B cell (primary cell): ENCODE measurements at regions not wholly inside any gene's neighbourhood (a gene's known extent, or its start where the extent isn't known, plus 50 kb on each side); places are given as distances from the start of the nearest gene placed in this dataset.

Experiments used
- ATAC-seq: fragments of 200-7000 bp; cut with Tn5 transposase; one replicate; pipeline ENCODE4 v1.10.0; 2021; ENCODE audit warnings: low read depth, mild to moderate bottlenecking, moderate number of reproducible peaks, moderate library complexity
- CTCF ChIA-PET: fragments of 350-600 bp; sonication (Branson Sonifier 250); formaldehyde crosslinking; loops from one replicate; lab custom pipeline; 2021; ENCODE audit warnings: antibody characterized with exemption, inconsistent platforms; lab: Charles Lee
- POLR2A ChIA-PET: fragments of 350-600 bp; sonication (Branson Sonifier 250); formaldehyde crosslinking; loops from one replicate; lab custom pipeline; 2021; ENCODE audit warnings: antibody characterized with exemption; lab: Charles Lee
- DNase-seq: peaks from one replicate; pipeline ENCODE4 v3.0.0; 2013
- H2AFZ ChIP-seq: 2 replicates; pipeline ENCODE4 v1.6.1; 2012; ENCODE audit warnings: mild to moderate bottlenecking, low read depth, low read length; ENCODE audit not compliant: insufficient read depth, poor library complexity, severe bottlenecking
- H3K27ac ChIP-seq, 2 donors: 1 replicate in 1 of 2; 2 replicates in 1 of 2; pipeline ENCODE4 v1.5.1; 2012 to 2013; ENCODE audit warnings: low read length in 2 of 2, mild to moderate bottlenecking in 2 of 2, moderate library complexity in 1 of 2
- H3K27me3 ChIP-seq, 4 experiments: fragments of 200-600 bp in 1 of 4; sonication (generic) in 1 of 4; replicated peaks in 1 of 4; 1 replicate in 2 of 4; 2 replicates in 2 of 4; pipeline versions ENCODE4 v1.6.1 to v1.7.0; 2013 to 2016; ENCODE audit warnings: low read length in 3 of 4, mild to moderate bottlenecking in 2 of 4, mixed read lengths in 1 of 4, moderate library complexity in 1 of 4; ENCODE audit not compliant: insufficient read depth in 4 of 4, control insufficient read depth in 3 of 4; ENCODE audit errors: control extremely low read depth in 1 of 4
- H3K36me3 ChIP-seq, 2 experiments: replicated peaks in 1 of 2; 1 replicate in 1 of 2; 2 replicates in 1 of 2; pipeline versions ENCODE4 v1.6.1 to v1.7.1; 2013; ENCODE audit warnings: low read length in 1 of 2; ENCODE audit not compliant: insufficient read depth in 2 of 2, control insufficient read depth in 1 of 2; ENCODE audit errors: control extremely low read depth in 1 of 2, extremely low read depth in 1 of 2
- H3K4me1 ChIP-seq, 2 donors: fragments of 200-600 bp in 1 of 2; sonication (generic) in 1 of 2; 1 replicate in 1 of 2; 2 replicates in 1 of 2; pipeline versions ENCODE4 v1.5.1 to v1.6.1; 2013 to 2017; ENCODE audit warnings: low read length in 2 of 2; ENCODE audit not compliant: control insufficient read depth in 2 of 2, insufficient read depth in 2 of 2
- H3K4me2 ChIP-seq: replicated peaks from 2 replicates; pipeline ENCODE3; 2012; ENCODE audit warnings: mild to moderate bottlenecking, low read depth, low read length; ENCODE audit not compliant: poor library complexity, severe bottlenecking
- H3K4me3 ChIP-seq, 5 experiments: fragments of 200-600 bp in 1 of 5; sonication (generic) in 1 of 5; 1 replicate in 3 of 5; 2 replicates in 2 of 5; pipeline versions ENCODE4 v1.5.1 to v1.7.0; 2011 to 2016; ENCODE audit warnings: low read length in 4 of 5, mild to moderate bottlenecking in 4 of 5, low read depth in 2 of 5, control low read depth in 1 of 5, moderate library complexity in 1 of 5; ENCODE audit not compliant: insufficient read depth in 1 of 5; ENCODE audit errors: control extremely low read depth in 1 of 5, extremely low read depth in 1 of 5
- H3K79me2 ChIP-seq: fragments of 200-600 bp; sonication (generic); one replicate; pipeline ENCODE4 v1.6.0; 2016; ENCODE audit warnings: low read length; ENCODE audit not compliant: control insufficient read depth, insufficient read depth
- H3K9ac ChIP-seq: fragments of 200-600 bp; sonication (generic); 2 replicates; pipeline ENCODE4 v1.6.1; 2017; ENCODE audit warnings: mild to moderate bottlenecking, low read length, moderate library complexity
- H3K9me3 ChIP-seq, 3 donors: one replicate each; pipeline versions ENCODE4 v1.6.1 to v1.7.1; 2013; ENCODE audit warnings: low read length in 2 of 3; ENCODE audit not compliant: control insufficient read depth in 2 of 3, insufficient read depth in 1 of 3; ENCODE audit errors: control extremely low read depth in 1 of 3
- H4K20me1 ChIP-seq: 2 replicates; pipeline ENCODE4 v1.6.0; 2012; ENCODE audit warnings: mild to moderate bottlenecking, low read length; ENCODE audit not compliant: insufficient read depth, control insufficient read depth, poor library complexity, severe bottlenecking
- H3K27ac Mint-ChIP-seq: one replicate; pipeline ENCODE4 v1.8.0; 2021; ENCODE audit warnings: mixed read lengths
- H3K27me3 Mint-ChIP-seq: one replicate; pipeline ENCODE4 v1.8.0; 2021; ENCODE audit warnings: mixed read lengths
- H3K4me1 Mint-ChIP-seq: one replicate; pipeline ENCODE4 v1.8.0; 2021; ENCODE audit warnings: mixed read lengths
- H3K4me3 Mint-ChIP-seq: one replicate; pipeline ENCODE4 v1.8.0; 2021; ENCODE audit warnings: mixed read lengths
- H3K9me3 Mint-ChIP-seq: one replicate; pipeline ENCODE4 v1.8.0; 2022; ENCODE audit warnings: mixed read lengths; ENCODE audit not compliant: insufficient read depth
- CTCF ChIP-seq: fragments of 200-600 bp; IDR thresholded peaks from one replicate; pipeline ENCODE4 v1.8.0; 2022; ENCODE audit warnings: antibody characterized with exemption, mild to moderate bottlenecking
- EZH2 ChIP-seq: IDR thresholded peaks from 2 replicates; pipeline ENCODE4 v1.6.1; 2012; ENCODE audit warnings: borderline replicate concordance, low read depth, mild to moderate bottlenecking, moderate library complexity, low read length; ENCODE audit not compliant: insufficient read depth, poor library complexity, severe bottlenecking
- WGBS: methylation state at CpG from one replicate; pipeline ENCODE4 v1.1.5; 2013; ENCODE audit warnings: missing lambda C conversion rate; ENCODE audit not compliant: insufficient coverage; 5-methylcytosine and 5-hydroxymethylcytosine counted together
- intact Hi-C: fragments of 100-400 bp; cut with micrococcal nuclease; formaldehyde crosslinking; loops from one replicate; pipeline ENCODE4 v1.10.0; 2022

- POLR2A ChIA-PET: no interaction called here
- Mint-ChIP-seq H3K4me1 (no peaks in the 10 kb centered on the region), H3K27me3 (peaks cover 3% of the 10 kb centered on the region), H3K4me3 (no peak overlapping the region), H3K9me3 (no peaks in the 10 kb centered on the region), H3K27ac (no peak overlapping the region)
- intact Hi-C loops: no loop called here
- no peak for DNase-seq
- no peaks in the 10 kb centered on the region for H3K4me1 ChIP-seq
- no peak overlapping the region for H2AFZ ChIP-seq
- no peak for TF ChIP-seq CTCF
- no peak for TF ChIP-seq EZH2
- H3K36me3 ChIP-seq: no peaks in the 10 kb centered on the region
- H3K4me2 ChIP-seq: no peak overlapping the region
- no peak overlapping the region for H3K9ac ChIP-seq
- H3K27me3 ChIP-seq: no peaks in the 10 kb centered on the region
- no peaks in the 10 kb centered on the region for H3K79me2 ChIP-seq
- no peaks in the 10 kb centered on the region for H3K9me3 ChIP-seq
- H3K4me3 ChIP-seq: no peak overlapping the region
- no CpG with 5 or more reads among the region's 4 CpGs for WGBS
- no peak for ATAC-seq
- H3K27ac ChIP-seq: no peak overlapping the region
- no peaks in the 10 kb centered on the region for H4K20me1 ChIP-seq
- CTCF ChIA-PET: no interaction called here
Observed at GRCh38 chrX:104318330-104319009, 63.7 kb upstream of the ESX1 start.

- WGBS: 100% methylated on average over 1 of the region's 3 CpGs
- H3K4me3 Mint-ChIP-seq: no peak overlapping the region
- intact Hi-C loops: no loop called here
- H3K4me1 Mint-ChIP-seq: no peaks in the 10 kb centered on the region
- ATAC-seq (no peak), DNase-seq (no peak)
- Histone ChIP-seq H3K36me3 (no peaks in the 10 kb centered on the region), H3K4me3 (no peak overlapping the region), H4K20me1 (no peaks in the 10 kb centered on the region), H3K9ac (no peak overlapping the region), H2AFZ (no peak overlapping the region), H3K27me3 (no peaks in the 10 kb centered on the region), H3K9me3 (no peaks in the 10 kb centered on the region), H3K79me2 (no peaks in the 10 kb centered on the region), H3K4me1 (no peaks in the 10 kb centered on the region), H3K27ac (no peak overlapping the region), H3K4me2 (no peak overlapping the region)
- TF ChIP-seq CTCF (no peak), EZH2 (no peak)
- H3K27ac Mint-ChIP-seq: no peak overlapping the region
- H3K9me3 Mint-ChIP-seq: no peaks in the 10 kb centered on the region
- peaks cover 3% of the 10 kb centered on the region for H3K27me3 Mint-ChIP-seq
- ChIA-PET POLR2A (no interaction called here), CTCF (no interaction called here)
Observed at GRCh38 chrX:104316739-104317138, 62.0 kb upstream of the ESX1 start.
